ENCODE measurements at regions not wholly inside any gene's neighbourhood (a gene's known extent, or its start where the extent isn't known, plus 50 kb on each side); places are given as distances from the start of the nearest gene placed in this dataset.
A peak's percentile ranks its signal among the peaks of the same experiment; 100 is the strongest.

DNA sequence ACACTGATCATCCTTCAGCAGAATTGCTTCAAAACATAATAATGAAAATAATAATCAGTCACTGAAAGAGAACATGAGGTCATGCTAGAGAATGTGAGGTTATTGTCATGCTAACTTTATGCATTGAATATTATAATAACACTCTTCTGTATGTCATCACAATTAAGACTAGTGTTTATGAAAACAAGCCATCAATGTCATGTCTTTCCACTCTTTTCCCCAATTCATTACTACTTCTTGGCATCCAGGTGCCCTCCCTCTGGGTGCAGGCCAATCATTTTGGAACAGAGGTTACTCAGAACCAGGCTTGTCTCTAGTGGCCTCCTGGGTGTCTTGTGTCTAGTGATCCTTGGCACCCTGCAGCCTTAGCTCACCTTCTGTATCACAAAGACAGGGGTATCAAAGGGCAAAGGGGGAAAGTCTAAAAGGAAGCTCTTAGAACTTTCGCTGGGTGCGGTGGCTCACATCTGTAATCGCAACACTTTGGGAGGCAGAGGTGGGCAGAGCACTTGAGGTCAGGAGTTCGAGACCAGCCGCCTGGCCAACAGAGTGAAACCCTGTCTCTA lies 217.6 kb upstream of the PIK3R1 start:
- POLR2A ChIA-PET, result no interaction called here
- TF ChIP-seq ZNF155 (tag by site-specific recombination; IDR thresholded peaks at IDR 0.05) (no peak), YY1 (tag by site-specific recombination; IDR thresholded peaks at IDR 0.05) (no peak), ZBTB8A (tag by site-specific recombination; IDR thresholded peaks at IDR 0.05) (no peak), ZNF48 (tag by site-specific recombination; IDR thresholded peaks at IDR 0.05) (no peak), ZNF624 (tag by site-specific recombination; IDR thresholded peaks at IDR 0.05) (no peak), ZNF664 (tag by site-specific recombination; IDR thresholded peaks at IDR 0.05) (no peak), MZF1 (tag by site-specific recombination; IDR thresholded peaks at IDR 0.05; ENCODE audit: borderline replicate concordance) (no peak), ZNF76 (tag by site-specific recombination; IDR thresholded peaks at IDR 0.05; ENCODE audit: borderline replicate concordance, low read depth) (no peak), ZNF114 (tag by site-specific recombination; IDR thresholded peaks at IDR 0.05) (no peak), ZNF555 (tag by site-specific recombination; conservative IDR thresholded peaks at IDR 0.05) (no peak), ZNF670 (tag by site-specific recombination; IDR thresholded peaks at IDR 0.05; ENCODE audit: low read depth) (no peak), ZNF391 (tag by site-specific recombination; IDR thresholded peaks at IDR 0.05; ENCODE audit: borderline replicate concordance, low read depth) (no peak), KLF7 (tag by site-specific recombination; IDR thresholded peaks at IDR 0.05; ENCODE audit: borderline replicate concordance) (no peak), ZNF423 (tag by site-specific recombination; IDR thresholded peaks at IDR 0.05) (no peak)
- TF ChIP-seq, protein P1, sequence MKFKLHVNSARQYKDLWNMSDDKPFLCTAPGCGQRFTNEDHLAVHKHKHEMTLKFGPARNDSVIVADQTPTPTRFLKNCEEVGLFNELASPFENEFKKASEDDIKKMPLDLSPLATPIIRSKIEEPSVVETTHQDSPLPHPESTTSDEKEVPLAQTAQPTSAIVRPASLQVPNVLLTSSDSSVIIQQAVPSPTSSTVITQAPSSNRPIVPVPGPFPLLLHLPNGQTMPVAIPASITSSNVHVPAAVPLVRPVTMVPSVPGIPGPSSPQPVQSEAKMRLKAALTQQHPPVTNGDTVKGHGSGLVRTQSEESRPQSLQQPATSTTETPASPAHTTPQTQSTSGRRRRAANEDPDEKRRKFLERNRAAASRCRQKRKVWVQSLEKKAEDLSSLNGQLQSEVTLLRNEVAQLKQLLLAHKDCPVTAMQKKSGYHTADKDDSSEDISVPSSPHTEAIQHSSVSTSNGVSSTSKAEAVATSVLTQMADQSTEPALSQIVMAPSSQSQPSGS (tag by site-specific recombination; IDR thresholded peaks at IDR 0.05; ENCODE audit: low read depth), result no peak
- TF ChIP-seq, protein P2, sequence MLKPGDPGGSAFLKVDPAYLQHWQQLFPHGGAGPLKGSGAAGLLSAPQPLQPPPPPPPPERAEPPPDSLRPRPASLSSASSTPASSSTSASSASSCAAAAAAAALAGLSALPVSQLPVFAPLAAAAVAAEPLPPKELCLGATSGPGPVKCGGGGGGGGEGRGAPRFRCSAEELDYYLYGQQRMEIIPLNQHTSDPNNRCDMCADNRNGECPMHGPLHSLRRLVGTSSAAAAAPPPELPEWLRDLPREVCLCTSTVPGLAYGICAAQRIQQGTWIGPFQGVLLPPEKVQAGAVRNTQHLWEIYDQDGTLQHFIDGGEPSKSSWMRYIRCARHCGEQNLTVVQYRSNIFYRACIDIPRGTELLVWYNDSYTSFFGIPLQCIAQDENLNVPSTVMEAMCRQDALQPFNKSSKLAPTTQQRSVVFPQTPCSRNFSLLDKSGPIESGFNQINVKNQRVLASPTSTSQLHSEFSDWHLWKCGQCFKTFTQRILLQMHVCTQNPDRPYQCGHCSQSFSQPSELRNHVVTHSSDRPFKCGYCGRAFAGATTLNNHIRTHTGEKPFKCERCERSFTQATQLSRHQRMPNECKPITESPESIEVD (tag by site-specific recombination; IDR thresholded peaks at IDR 0.05), result no peak
- no peaks in the 10 kb centered on the region for H3K9me3 ChIP-seq (ENCODE audit: control insufficient read depth, insufficient read depth, low read depth, low read length)
- peaks cover 4% of the 10 kb centered on the region; the same call in 1 of the 2 replicates for H3K4me1 ChIP-seq (ENCODE audit: control insufficient read depth, insufficient read depth, low read length)
- H3K4me3 ChIP-seq (ENCODE audit: low read depth, low read length), result no peak overlapping the region
- H3K27ac ChIP-seq (ENCODE audit: extremely low read depth, low read depth, low read length), result no peak overlapping the region
- no peaks in the 10 kb centered on the region for H3K36me3 ChIP-seq (ENCODE audit: control insufficient read depth in 2 of 2, insufficient read depth in 1 of 2, low read length in 2 of 2)
- CTCF ChIA-PET, result interaction anchor here (0.6 kb wide), 1 partner anchor 916 kb away, joined by 3 read pairs; no protein-coding TSS in a partner anchor

DNA sequence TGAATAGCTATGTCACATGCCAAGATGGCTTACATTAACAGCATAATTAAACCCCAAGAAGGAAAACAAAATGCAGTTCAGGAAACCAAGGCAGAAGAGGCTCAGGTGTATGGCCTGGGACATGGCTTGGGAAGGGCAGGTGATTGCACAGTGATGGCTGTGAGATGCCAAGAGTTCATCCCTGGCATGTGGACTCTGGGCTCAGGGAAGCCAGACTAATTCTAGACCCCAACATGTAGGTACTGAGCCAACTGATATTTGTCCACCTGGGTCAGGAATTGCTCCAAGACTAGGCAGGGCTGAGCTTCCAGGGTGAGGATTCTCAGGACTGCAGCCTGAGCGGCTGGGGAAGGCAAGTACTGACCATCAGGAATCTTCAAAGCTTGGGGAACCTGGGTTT lies 218.4 kb upstream of the PIK3R1 start:
- no peak for TF ChIP-seq ZNF416 (tag by site-specific recombination; IDR thresholded peaks at IDR 0.05)
- no peak for TF ChIP-seq ZSCAN16 (tag by site-specific recombination; IDR thresholded peaks at IDR 0.05)
- ChIA-PET CTCF (interaction anchor here (0.6 kb wide), 1 partner anchor 915 kb away, joined by 3 read pairs; no protein-coding TSS in a partner anchor), POLR2A (no interaction called here)
- no peaks in the 10 kb centered on the region for H3K9me3 ChIP-seq (ENCODE audit: control insufficient read depth, insufficient read depth, low read depth, low read length)
- peaks cover 4% of the 10 kb centered on the region; the same call in 1 of the 2 replicates for H3K4me1 ChIP-seq (ENCODE audit: control insufficient read depth, insufficient read depth, low read length)
- H3K36me3 ChIP-seq (ENCODE audit: control insufficient read depth in 2 of 2, insufficient read depth in 1 of 2, low read length in 2 of 2), result no peaks in the 10 kb centered on the region
- H3K4me3 ChIP-seq (ENCODE audit: low read depth, low read length), result no peak overlapping the region
- no peak overlapping the region for H3K27ac ChIP-seq (ENCODE audit: extremely low read depth, low read depth, low read length)

DNA sequence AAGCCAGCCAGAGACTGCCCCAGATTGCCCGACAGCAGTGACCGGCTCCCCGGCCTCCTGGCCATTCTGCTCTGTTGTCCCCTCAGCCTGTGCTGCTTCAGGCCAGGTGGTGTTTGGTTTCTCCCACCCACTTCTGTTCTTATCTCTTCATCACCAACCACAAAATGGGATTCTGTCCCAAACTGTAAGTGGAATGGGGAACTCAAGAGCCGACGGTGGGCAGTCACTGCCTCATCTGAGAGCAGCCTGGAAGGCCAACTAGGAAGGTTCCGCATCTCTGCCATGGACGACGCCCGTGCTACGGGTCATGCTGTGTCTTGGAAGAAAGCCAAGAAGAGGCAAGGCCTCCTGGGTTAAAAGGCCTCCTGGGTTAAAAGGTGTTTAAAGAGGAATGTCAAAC lies 219.0 kb upstream of the PIK3R1 start:
- peaks cover 4% of the 10 kb centered on the region; the same call in 1 of the 2 replicates for H3K4me1 ChIP-seq (ENCODE audit: control insufficient read depth, insufficient read depth, low read length)
- H3K9me3 ChIP-seq (ENCODE audit: control insufficient read depth, insufficient read depth, low read depth, low read length), result no peaks in the 10 kb centered on the region
- no peak overlapping the region for H3K4me3 ChIP-seq (ENCODE audit: low read depth, low read length)
- no peak overlapping the region for H3K27ac ChIP-seq (ENCODE audit: extremely low read depth, low read depth, low read length)
- TF ChIP-seq TCF7L2 (IDR thresholded peaks at IDR 0.05; ENCODE audit: borderline replicate concordance, low read depth, low read length), result no peak
- 0 out of 2 replicates have a peak, but pooled peaks have one; percentile 11 for TF ChIP-seq EGR2 (tag by site-specific recombination; IDR thresholded peaks at IDR 0.05; ENCODE audit: low read depth)
- ChIA-PET CTCF (no interaction called here), POLR2A (no interaction called here)
- H3K36me3 ChIP-seq (ENCODE audit: control insufficient read depth in 2 of 2, insufficient read depth in 1 of 2, low read length in 2 of 2), result no peaks in the 10 kb centered on the region

Data from HEK293 (cell line).